GM12878 (cell line): ENCODE measurements at regions not wholly inside any gene's neighbourhood (a gene's known extent, or its start where the extent isn't known, plus 50 kb on each side); places are given as distances from the start of the nearest gene placed in this dataset.

ENCODE experiments used
- ATAC-seq: fragments of 200-7000 bp; cut with Tn5 transposase; 3 replicates; pipeline ENCODE4 v1.9.1; 2020; ENCODE audit warnings: mild to moderate bottlenecking, moderate library complexity
- BruUV-seq: library from RNA; stranded (reverse); fragments of 400-500 nt; replicated peaks from 2 replicates; lab custom pipeline; 2021; lab: Mats Ljungman, UMichigan
- CTCF ChIA-PET: fragments of 300-600 bp; sonication (Branson Sonifier 250); formaldehyde crosslinking; extraction: SDS; loops from one replicate; lab custom pipeline; 2021; ENCODE audit warnings: inconsistent platforms; lab: Yijun Ruan, JAX
- POLR2A ChIA-PET: fragments of 350-600 bp; formaldehyde crosslinking; extraction: SDS; loops from one replicate; lab custom pipeline; 2021; ENCODE audit warnings: inconsistent platforms; lab: Charles Lee
- RAD21 ChIA-PET: fragments of 300-600 bp; sonication (Branson Sonifier 250); formaldehyde crosslinking; loops from one replicate; lab custom pipeline; 2023; ENCODE audit warnings: antibody characterized with exemption; ENCODE audit not compliant: unreplicated experiment; lab: Charles Lee
- SMC1A ChIA-PET: fragments of 300-600 bp; sonication (Branson Sonifier 250); formaldehyde crosslinking; loops from one replicate; lab custom pipeline; 2023; ENCODE audit not compliant: unreplicated experiment, uncharacterized antibody; lab: Charles Lee
- DNase-seq: peaks from one replicate; pipeline ENCODE4 v3.0.0-alpha.2; 2011; ENCODE audit warnings: low read depth, low spot score
- FAIRE-seq: peaks from 3 replicates; lab custom pipeline; 2011; peaks lifted over from hg19 to GRCh38; lab: Jason Lieb, UNC
- H2AFZ ChIP-seq: 2 replicates; pipeline ENCODE4 v1.6.0; 2011; ENCODE audit warnings: low read depth, low read length, control low read depth; ENCODE audit not compliant: control insufficient read depth
- H3K27ac ChIP-seq: 2 replicates; pipeline ENCODE4 v1.5.1; 2011; ENCODE audit warnings: control low read depth; ENCODE audit not compliant: control insufficient read depth, insufficient read depth
- H3K27me3 ChIP-seq, 2 experiments: replicated peaks in 1 of 2; 2 replicates each; pipeline versions ENCODE4 v1.6.0 to v1.6.1; 2011; ENCODE audit warnings: low read length in 1 of 2; ENCODE audit not compliant: control insufficient read depth in 2 of 2, insufficient read depth in 2 of 2
- H3K36me3 ChIP-seq, 2 experiments: 2 replicates each; pipeline ENCODE4 v1.5.1; 2011; ENCODE audit warnings: low read length in 1 of 2; ENCODE audit not compliant: control insufficient read depth in 2 of 2, insufficient read depth in 2 of 2
- H3K4me1 ChIP-seq: 2 replicates; pipeline ENCODE4 v1.6.1; 2011; ENCODE audit warnings: mild to moderate bottlenecking, low read length, moderate library complexity, mixed read lengths; ENCODE audit not compliant: control insufficient read depth, insufficient read depth
- H3K4me2 ChIP-seq: 2 replicates; pipeline ENCODE4 v1.6.0; 2011; ENCODE audit warnings: control low read depth; ENCODE audit not compliant: control insufficient read depth, insufficient read depth
- H3K4me3 ChIP-seq: fragments of 200-600 bp; sonication (generic); 2 replicates; pipeline ENCODE4 v1.5.1; 2016
- H3K79me2 ChIP-seq: 2 replicates; pipeline ENCODE4 v1.6.0; 2011; ENCODE audit warnings: low read length; ENCODE audit not compliant: control insufficient read depth, insufficient read depth
- H3K9ac ChIP-seq: 2 replicates; pipeline ENCODE4 v1.8.0; 2011; ENCODE audit warnings: low read length, control low read depth, mixed read lengths; ENCODE audit not compliant: control insufficient read depth, insufficient read depth
- H3K9me3 ChIP-seq: replicated peaks from 3 replicates; pipeline ENCODE4 v1.5.1; 2011; ENCODE audit warnings: mild to moderate bottlenecking, low read length; ENCODE audit not compliant: control insufficient read depth, insufficient read depth
- H4K20me1 ChIP-seq: 2 replicates; pipeline ENCODE4 v1.6.0; 2011; ENCODE audit not compliant: control insufficient read depth, insufficient read depth
- CBX5 ChIP-seq: sonication (generic); IDR thresholded peaks from 2 replicates; pipeline ENCODE4 v1.6.1; 2016; ENCODE audit warnings: low read depth, moderate library complexity, mild to moderate bottlenecking, inconsistent platforms
- CEBPB ChIP-seq, 2 experiments: fragments of 150-350 bp in 1 of 2; IDR thresholded peaks; 2 replicates each; pipeline ENCODE4 v1.6.1; 2012 to 2014; ENCODE audit warnings: low read depth in 2 of 2, low read length in 2 of 2, borderline replicate concordance in 1 of 2, inconsistent platforms in 1 of 2
- CHD1 ChIP-seq: IDR thresholded peaks from 2 replicates; pipeline ENCODE4 v1.6.1; 2012; ENCODE audit warnings: low read depth, low read length, improper control_type of control experiment
- EED ChIP-seq: sonication (generic); IDR thresholded peaks from 2 replicates; pipeline ENCODE4 v1.6.1; 2016; ENCODE audit warnings: antibody characterized with exemption, low read depth
- FOXK2 ChIP-seq: fragments of 450-650 bp; IDR thresholded peaks from 2 replicates; pipeline ENCODE4 v1.6.1; 2017; ENCODE audit warnings: mild to moderate bottlenecking, moderate library complexity
- MYC ChIP-seq: IDR thresholded peaks from 2 replicates; pipeline ENCODE4 v1.6.1; 2011; ENCODE audit warnings: mild to moderate bottlenecking, low read length, moderate library complexity, inconsistent platforms; ENCODE audit not compliant: insufficient read depth, insufficient replicate concordance, insufficient read length, severe bottlenecking
- NFXL1 ChIP-seq: fragments of 450-650 bp; IDR thresholded peaks from 2 replicates; pipeline ENCODE4 v1.6.1; 2017; ENCODE audit warnings: antibody characterized with exemption, mild to moderate bottlenecking, borderline replicate concordance
- NRF1 ChIP-seq: conservative IDR thresholded peaks from 2 replicates; pipeline ENCODE4 v1.6.1; 2011; ENCODE audit warnings: mild to moderate bottlenecking, low read depth, low read length, improper control_type of control experiment
- POLR2AphosphoS2 ChIP-seq: IDR thresholded peaks from 2 replicates; pipeline ENCODE4 v1.6.1; 2011; ENCODE audit warnings: low read depth, mild to moderate bottlenecking, low read length, improper control_type of control experiment, moderate library complexity
- RUNX3 ChIP-seq: IDR thresholded peaks from 2 replicates; pipeline ENCODE4 v1.6.1; 2012; ENCODE audit warnings: low read length, inconsistent platforms
- WRNIP1 ChIP-seq: IDR thresholded peaks from 2 replicates; pipeline ENCODE4 v1.6.1; 2011; ENCODE audit warnings: low read depth, low read length, improper control_type of control experiment, borderline replicate concordance
- ZNF24 ChIP-seq: fragments of 450-650 bp; IDR thresholded peaks from 2 replicates; pipeline ENCODE4 v1.6.1; 2017; ENCODE audit warnings: antibody characterized with exemption, mild to moderate bottlenecking
- WGBS: methylation state at CpG from one replicate; pipeline ENCODE4 v1.1.6; 2016; ENCODE audit warnings: low lambda C conversion rate; ENCODE audit not compliant: insufficient replicate concordance, insufficient coverage; ENCODE audit errors: missing lambda C conversion rate; 5-methylcytosine and 5-hydroxymethylcytosine counted together
- in situ Hi-C: fragments of 300-500 bp; cut with MboI; formaldehyde crosslinking; loops from 9 replicates; pipeline ENCODE4 v1.14.3; 2018; ENCODE audit warnings: mixed read lengths
- intact Hi-C: fragments of 100-400 bp; cut with micrococcal nuclease; formaldehyde crosslinking; loops from one replicate; pipeline ENCODE4 v1.14.2; 2022; ENCODE audit not compliant: unreplicated experiment
- TF ChIP-seq, protein P1 (sequence below): fragments of 450-650 bp; IDR thresholded peaks from 2 replicates; pipeline ENCODE4 v1.6.1; 2018; ENCODE audit warnings: mild to moderate bottlenecking, low read depth, moderate library complexity; ENCODE audit not compliant: partially characterized antibody
- TF ChIP-seq, protein P2 (sequence below): IDR thresholded peaks from 2 replicates; pipeline ENCODE4 v1.6.1; 2012; ENCODE audit warnings: low read depth, low read length, improper control_type of control experiment

GRCh38 chr2:236965841-236966096 is 119.9 kb upstream of the COPS8 start:
- Histone ChIP-seq H3K36me3 (no peaks in the 10 kb centered on the region), H3K9ac (no peak overlapping the region), H3K27ac (no peak overlapping the region), H3K9me3 (no peaks in the 10 kb centered on the region), H4K20me1 (no peaks in the 10 kb centered on the region), H3K4me1 (no peaks in the 10 kb centered on the region), H3K79me2 (no peaks in the 10 kb centered on the region), H2AFZ (no peak overlapping the region), H3K4me3 (no peak overlapping the region), H3K27me3 (peaks cover 0 to 4% of the 10 kb centered on the region in 2 experiments; a peak in 1 of 4 replicates), H3K4me2 (no peak overlapping the region)
- FAIRE-seq (no peak), DNase-seq (no peak), ATAC-seq (no peak)
- intact Hi-C loops (no loop called here), in situ Hi-C loops (no loop called here)
- ChIA-PET SMC1A (no interaction called here), CTCF (no interaction called here), POLR2A (interaction anchor here (1.3 to 1.4 kb wide), 2 partner anchors 29 to 119 kb away, joined by 3 read pairs; no protein-coding TSS in a partner anchor), RAD21 (no interaction called here)
- TF ChIP-seq EED (no peak), ZNF24 (peak; percentile 90)
- no TSS peak for BruUV-seq
- 43% methylated on average over 1 of the region's 1 CpG for WGBS

DNA sequence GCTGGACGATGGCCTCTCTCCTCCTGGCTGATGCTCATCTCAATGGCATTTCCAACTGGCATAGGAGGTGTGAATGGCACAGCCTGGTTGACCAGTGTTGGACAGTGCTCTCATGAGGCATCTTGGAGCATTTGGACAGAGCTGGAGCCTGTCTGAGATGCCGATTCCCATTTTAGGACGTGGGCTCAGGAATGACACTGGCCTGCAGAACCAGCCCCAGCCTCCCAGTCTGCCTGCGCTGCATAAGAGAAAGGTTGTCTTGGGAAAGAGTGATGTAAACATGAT is 118.2 kb upstream of the COPS8 start:
- no TSS peak for BruUV-seq
- ChIA-PET POLR2A (no interaction called here), RAD21 (no interaction called here)

More for the DNA sequence above, 118.2 kb upstream of the COPS8 start:
- intact Hi-C loops: no loop called here
- no peaks in the 10 kb centered on the region for H3K9me3 ChIP-seq
- ChIA-PET CTCF (no interaction called here), SMC1A (no interaction called here)
- TF ChIP-seq CHD1: no peak
- TF ChIP-seq NRF1: no peak
- TF ChIP-seq, protein P1, sequence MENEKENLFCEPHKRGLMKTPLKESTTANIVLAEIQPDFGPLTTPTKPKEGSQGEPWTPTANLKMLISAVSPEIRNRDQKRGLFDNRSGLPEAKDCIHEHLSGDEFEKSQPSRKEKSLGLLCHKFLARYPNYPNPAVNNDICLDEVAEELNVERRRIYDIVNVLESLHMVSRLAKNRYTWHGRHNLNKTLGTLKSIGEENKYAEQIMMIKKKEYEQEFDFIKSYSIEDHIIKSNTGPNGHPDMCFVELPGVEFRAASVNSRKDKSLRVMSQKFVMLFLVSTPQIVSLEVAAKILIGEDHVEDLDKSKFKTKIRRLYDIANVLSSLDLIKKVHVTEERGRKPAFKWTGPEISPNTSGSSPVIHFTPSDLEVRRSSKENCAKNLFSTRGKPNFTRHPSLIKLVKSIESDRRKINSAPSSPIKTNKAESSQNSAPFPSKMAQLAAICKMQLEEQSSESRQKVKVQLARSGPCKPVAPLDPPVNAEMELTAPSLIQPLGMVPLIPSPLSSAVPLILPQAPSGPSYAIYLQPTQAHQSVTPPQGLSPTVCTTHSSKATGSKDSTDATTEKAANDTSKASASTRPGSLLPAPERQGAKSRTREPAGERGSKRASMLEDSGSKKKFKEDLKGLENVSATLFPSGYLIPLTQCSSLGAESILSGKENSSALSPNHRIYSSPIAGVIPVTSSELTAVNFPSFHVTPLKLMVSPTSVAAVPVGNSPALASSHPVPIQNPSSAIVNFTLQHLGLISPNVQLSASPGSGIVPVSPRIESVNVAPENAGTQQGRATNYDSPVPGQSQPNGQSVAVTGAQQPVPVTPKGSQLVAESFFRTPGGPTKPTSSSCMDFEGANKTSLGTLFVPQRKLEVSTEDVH: no peak
- no peak for TF ChIP-seq CBX5
- no peak for TF ChIP-seq CEBPB (IDR thresholded peaks at IDR 0.05; ENCODE audit: borderline replicate concordance in 1 of 2, low read depth in 2 of 2, low read length in 2 of 2)
- no peak for TF ChIP-seq POLR2AphosphoS2
- no peak for TF ChIP-seq NFXL1
- TF ChIP-seq ZNF24: no peak
- no peak for TF ChIP-seq MYC
- TF ChIP-seq WRNIP1: no peak
- TF ChIP-seq FOXK2: no peak
- no peak for TF ChIP-seq RUNX3
- TF ChIP-seq, protein P2, sequence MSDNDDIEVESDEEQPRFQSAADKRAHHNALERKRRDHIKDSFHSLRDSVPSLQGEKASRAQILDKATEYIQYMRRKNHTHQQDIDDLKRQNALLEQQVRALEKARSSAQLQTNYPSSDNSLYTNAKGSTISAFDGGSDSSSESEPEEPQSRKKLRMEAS: no peak
- H3K27ac ChIP-seq: no peak overlapping the region
- no peak for DNase-seq
- no peak overlapping the region for H3K4me2 ChIP-seq
- no peaks in the 10 kb centered on the region for H3K4me1 ChIP-seq
- no peak for ATAC-seq
- no peak overlapping the region for H2AFZ ChIP-seq
- H3K4me3 ChIP-seq: no peak overlapping the region
- no peak for FAIRE-seq
- H4K20me1 ChIP-seq: no peaks in the 10 kb centered on the region
- no peaks in the 10 kb centered on the region for H3K79me2 ChIP-seq
- H3K9ac ChIP-seq: no peak overlapping the region
- 40% methylated on average over 4 of the region's 4 CpGs for WGBS
- in situ Hi-C loops: no loop called here
- peaks cover 0 to 4% of the 10 kb centered on the region in 2 experiments; a peak in 2 of 4 replicates for H3K27me3 ChIP-seq
- no peaks in the 10 kb centered on the region for H3K36me3 ChIP-seq
